Skeletal muscle satellite cell (primary cell): ENCODE measurements at regions not wholly inside any gene's neighbourhood (a gene's known extent, or its start where the extent isn't known, plus 50 kb on each side); places are given as distances from the start of the nearest gene placed in this dataset.

ENCODE experiments used
- H3K27me3 ChIP-seq: 2 replicates; pipeline ENCODE4 v1.7.0; 2013; ENCODE audit warnings: low read length; ENCODE audit not compliant: control insufficient read depth, insufficient read depth
- H3K36me3 ChIP-seq: 2 replicates; pipeline ENCODE4 v1.7.0; 2013; ENCODE audit warnings: mild to moderate bottlenecking, control low read depth, low read length; ENCODE audit not compliant: insufficient read depth
- H3K4me1 ChIP-seq: 2 replicates; pipeline ENCODE4 v1.7.0; 2013; ENCODE audit warnings: low read length; ENCODE audit not compliant: control insufficient read depth, insufficient read depth
- H3K4me2 ChIP-seq: 2 replicates; pipeline ENCODE4 v1.7.0; 2013; ENCODE audit warnings: mild to moderate bottlenecking, low read length
- H3K4me3 ChIP-seq: 2 replicates; pipeline ENCODE4 v1.7.0; 2013; ENCODE audit warnings: low read length
- H3K9ac ChIP-seq: 2 replicates; pipeline ENCODE4 v1.7.0; 2013; ENCODE audit warnings: mild to moderate bottlenecking, low read depth, low read length, moderate library complexity
- H3K9me3 ChIP-seq: replicated peaks from 2 replicates; pipeline ENCODE4 v1.7.0; 2013; ENCODE audit warnings: mild to moderate bottlenecking, control low read depth, low read length

DNA sequence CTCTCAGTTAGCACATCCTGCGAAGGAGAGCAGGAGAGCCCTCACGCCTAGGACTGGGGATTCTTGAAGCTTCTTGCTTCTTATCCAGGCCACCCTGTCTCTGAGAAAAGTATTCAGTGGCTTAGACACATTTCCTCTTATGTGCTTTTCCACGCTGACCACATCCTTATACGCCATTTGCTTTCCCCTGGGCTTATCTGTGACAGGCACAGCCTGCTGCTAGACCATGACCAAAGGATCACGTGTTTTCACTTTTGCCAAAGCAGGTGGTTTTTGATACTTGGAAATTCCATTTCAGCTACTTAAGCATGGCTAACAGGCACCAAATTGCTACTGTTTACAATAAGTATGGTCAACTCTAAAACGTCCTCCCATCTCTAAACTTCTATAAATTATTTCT is 587.4 kb downstream of the AACS start:
- Histone ChIP-seq H3K4me1 (no peaks in the 10 kb centered on the region), H3K27me3 (no peaks in the 10 kb centered on the region), H3K9me3 (peaks cover 29% of the 10 kb centered on the region), H3K4me2 (no peak overlapping the region), H3K9ac (no peak overlapping the region), H3K36me3 (no peaks in the 10 kb centered on the region), H3K4me3 (no peak overlapping the region)

- no peak overlapping the region for H3K4me2 ChIP-seq
- peaks cover 10% of the 10 kb centered on the region for H3K9me3 ChIP-seq
- no peaks in the 10 kb centered on the region for H3K4me1 ChIP-seq
- H3K4me3 ChIP-seq: no peak overlapping the region
- H3K36me3 ChIP-seq: no peaks in the 10 kb centered on the region
- no peak overlapping the region for H3K9ac ChIP-seq
- no peaks in the 10 kb centered on the region for H3K27me3 ChIP-seq
Measured at GRCh38 chr12:125657681-125658080, 592.4 kb downstream of the AACS start.

DNA sequence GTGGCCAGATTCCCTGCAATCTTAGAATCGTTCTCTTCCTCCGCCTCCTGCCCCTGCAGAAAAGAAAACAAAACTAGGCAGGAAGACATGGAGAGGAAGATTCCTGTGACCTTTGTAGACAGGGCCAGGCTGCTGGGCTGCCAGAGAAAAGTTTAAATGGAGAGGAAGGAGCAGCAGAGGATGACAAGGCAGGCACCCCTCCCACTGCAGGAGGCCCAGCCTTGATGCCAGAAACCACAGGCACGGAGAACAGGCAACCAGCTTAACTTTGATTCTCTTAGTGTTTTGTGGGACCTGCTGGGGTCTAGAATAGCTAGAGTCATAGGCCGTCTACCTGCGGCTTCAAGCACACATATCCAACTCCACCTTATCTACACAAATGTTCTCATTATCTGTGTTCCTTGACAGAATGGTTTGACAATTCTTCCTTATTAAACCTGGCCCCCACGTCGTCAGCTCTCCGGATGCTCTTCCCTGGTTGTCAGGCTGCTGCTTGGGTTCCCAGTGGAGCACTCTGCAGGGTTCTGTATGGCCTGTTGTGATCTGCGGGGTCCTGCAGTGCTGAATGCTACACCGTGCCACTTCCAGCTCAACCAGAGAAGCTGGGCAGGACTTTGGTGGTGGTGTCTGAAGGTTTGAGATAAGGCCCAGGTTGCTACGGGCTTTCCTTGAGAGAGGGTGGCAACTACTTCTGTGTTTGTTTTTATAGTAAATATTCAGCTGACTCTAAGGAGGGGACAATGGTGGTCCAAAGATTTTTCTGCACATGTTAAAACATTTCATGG is 609.5 kb downstream of the AACS start:
- H3K4me3 ChIP-seq: no peak overlapping the region
- H3K4me1 ChIP-seq: no peaks in the 10 kb centered on the region
- no peaks in the 10 kb centered on the region for H3K36me3 ChIP-seq
- H3K9ac ChIP-seq: no peak overlapping the region
- no peak overlapping the region for H3K4me2 ChIP-seq
- H3K27me3 ChIP-seq: no peaks in the 10 kb centered on the region
- H3K9me3 ChIP-seq: peaks cover 3% of the 10 kb centered on the region

- Histone ChIP-seq H3K4me1 (no peaks in the 10 kb centered on the region), H3K36me3 (no peaks in the 10 kb centered on the region), H3K4me2 (no peak overlapping the region), H3K27me3 (no peaks in the 10 kb centered on the region), H3K9ac (no peak overlapping the region), H3K9me3 (peaks cover 7% of the 10 kb centered on the region), H3K4me3 (no peak overlapping the region)
Measured at GRCh38 chr12:125676366-125676765, 611.1 kb downstream of the AACS start.

GRCh38 chr12:125677829-125678228 is 612.6 kb downstream of the AACS start:
- H3K4me2 ChIP-seq: no peak overlapping the region
- H3K36me3 ChIP-seq: no peaks in the 10 kb centered on the region
- no peak overlapping the region for H3K4me3 ChIP-seq
- peaks cover 10% of the 10 kb centered on the region for H3K9me3 ChIP-seq
- no peaks in the 10 kb centered on the region for H3K27me3 ChIP-seq
- H3K4me1 ChIP-seq: no peaks in the 10 kb centered on the region
- H3K9ac ChIP-seq: no peak overlapping the region

- no peak overlapping the region for H3K9ac ChIP-seq
- no peaks in the 10 kb centered on the region for H3K4me1 ChIP-seq
- no peaks in the 10 kb centered on the region for H3K36me3 ChIP-seq
- H3K4me3 ChIP-seq: no peak overlapping the region
- peaks cover 10% of the 10 kb centered on the region for H3K9me3 ChIP-seq
- H3K4me2 ChIP-seq: no peak overlapping the region
- H3K27me3 ChIP-seq: no peaks in the 10 kb centered on the region
Measured at GRCh38 chr12:125678589-125678993, 613.4 kb downstream of the AACS start.

DNA sequence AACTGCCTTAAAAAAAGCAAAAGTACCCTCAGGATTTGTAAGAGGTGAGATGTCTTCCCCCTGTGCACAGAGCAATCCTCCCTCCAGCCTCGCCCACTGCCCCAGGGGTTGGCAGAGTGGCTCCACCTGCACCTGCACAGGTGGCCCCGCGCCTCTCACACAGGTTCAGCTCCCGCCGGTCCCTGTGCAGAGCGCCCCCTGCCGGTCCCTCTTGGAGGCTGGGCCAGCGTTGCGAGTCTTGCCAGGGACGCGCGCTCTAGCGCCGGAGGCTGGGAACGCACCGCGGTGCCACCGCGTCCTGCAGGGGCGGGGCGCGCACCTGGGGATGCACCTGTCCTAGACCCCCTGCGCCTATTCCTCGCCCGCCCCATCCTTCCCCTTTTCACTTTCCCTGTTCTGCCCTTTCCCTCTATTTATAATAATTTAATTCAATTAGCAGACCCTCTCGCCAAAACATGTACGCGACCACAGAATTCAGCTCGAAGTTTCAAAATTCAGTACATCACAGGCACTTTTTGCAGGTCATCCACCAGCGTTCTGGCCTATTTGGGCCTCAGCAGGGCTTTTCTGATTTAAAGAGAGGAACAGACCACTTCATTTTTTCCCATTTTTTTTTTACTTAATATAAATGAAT is 618.6 kb downstream of the AACS start:
- Histone ChIP-seq H3K27me3 (no peaks in the 10 kb centered on the region), H3K9ac (no peak overlapping the region), H3K36me3 (no peaks in the 10 kb centered on the region), H3K4me2 (no peak overlapping the region), H3K4me3 (no peak overlapping the region), H3K4me1 (no peaks in the 10 kb centered on the region), H3K9me3 (peaks cover 26% of the 10 kb centered on the region)

GRCh38 chr12:125684968-125685790 is 619.9 kb downstream of the AACS start:
- no peak overlapping the region for H3K9ac ChIP-seq
- peaks cover 23% of the 10 kb centered on the region for H3K9me3 ChIP-seq
- no peaks in the 10 kb centered on the region for H3K4me1 ChIP-seq
- no peak overlapping the region for H3K4me2 ChIP-seq
- no peaks in the 10 kb centered on the region for H3K27me3 ChIP-seq
- no peaks in the 10 kb centered on the region for H3K36me3 ChIP-seq
- H3K4me3 ChIP-seq: no peak overlapping the region

DNA sequence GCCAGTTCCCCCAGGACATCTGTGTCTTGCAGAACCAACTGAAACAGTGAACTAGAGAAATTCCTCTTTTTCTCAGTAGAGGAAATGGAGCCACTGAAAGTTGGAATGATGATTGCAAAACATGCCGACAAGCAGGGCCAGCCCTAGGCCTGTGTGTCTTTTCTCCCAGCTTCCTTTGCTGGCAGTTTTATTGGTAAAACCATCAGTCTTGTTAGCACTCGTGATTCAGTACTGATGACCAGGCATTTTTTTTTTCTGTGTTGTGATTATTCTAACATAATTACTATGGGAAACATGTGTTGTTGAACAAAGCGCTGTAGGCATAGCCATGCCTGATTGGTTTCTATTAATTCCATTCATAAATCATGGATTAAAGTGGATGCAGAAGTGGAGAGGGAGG is 620.7 kb downstream of the AACS start:
- Histone ChIP-seq H3K4me1 (no peaks in the 10 kb centered on the region), H3K9ac (no peak overlapping the region), H3K4me2 (no peak overlapping the region), H3K36me3 (no peaks in the 10 kb centered on the region), H3K4me3 (no peak overlapping the region), H3K9me3 (peaks cover 23% of the 10 kb centered on the region), H3K27me3 (no peaks in the 10 kb centered on the region)

- H3K27me3 ChIP-seq: no peaks in the 10 kb centered on the region
- H3K4me2 ChIP-seq: no peak overlapping the region
Measured at GRCh38 chr12:125687403-125687802, 622.2 kb downstream of the AACS start.

GRCh38 chr12:125687820-125688219 is 622.6 kb downstream of the AACS start:
- no peaks in the 10 kb centered on the region for H3K4me1 ChIP-seq
- H3K36me3 ChIP-seq: no peaks in the 10 kb centered on the region
- no peaks in the 10 kb centered on the region for H3K27me3 ChIP-seq
- no peak overlapping the region for H3K4me3 ChIP-seq
- no peak overlapping the region for H3K9ac ChIP-seq
- H3K4me2 ChIP-seq: no peak overlapping the region
- H3K9me3 ChIP-seq: peaks cover 19% of the 10 kb centered on the region

More at GRCh38 chr12:125687403-125687802, 622.2 kb downstream of the AACS start:
- Histone ChIP-seq H3K9ac (no peak overlapping the region), H3K36me3 (no peaks in the 10 kb centered on the region), H3K4me1 (no peaks in the 10 kb centered on the region), H3K9me3 (peaks cover 19% of the 10 kb centered on the region), H3K4me3 (no peak overlapping the region)
